HCT116 (cell line): ENCODE measurements at regions not wholly inside any gene's neighbourhood (a gene's known extent, or its start where the extent isn't known, plus 50 kb on each side); places are given as distances from the start of the nearest gene placed in this dataset.

Experiments
- ATAC-seq: fragments of 200-7000 bp; cut with Tn5 transposase; 2 replicates; pipeline ENCODE4 v1.9.1; 2020; ENCODE audit warnings: mild to moderate bottlenecking, moderate library complexity
- BruUV-seq: library from RNA; stranded (reverse); fragments of 400-500 nt; replicated peaks from 2 replicates; lab custom pipeline; 2021; lab: Mats Ljungman, UMichigan
- CTCF ChIA-PET: fragments of 300-600 bp; sonication (Branson Sonifier 250); formaldehyde crosslinking; loops from one replicate; lab custom pipeline; 2021; ENCODE audit warnings: antibody characterized with exemption; lab: Charles Lee
- POLR2A ChIA-PET: fragments of 300-600, 350-600 bp; sonication (Branson Sonifier 250); formaldehyde crosslinking; loops from one replicate; lab custom pipeline; 2021; ENCODE audit warnings: antibody characterized with exemption; lab: Charles Lee
- RAD21 ChIA-PET, 2 experiments: fragments of 300-600 bp; sonication (Branson Sonifier 250); formaldehyde crosslinking; loops; one replicate each; lab custom pipeline; 2023; ENCODE audit warnings: low total read pairs in 2 of 2; ENCODE audit not compliant: uncharacterized antibody in 2 of 2, unreplicated experiment in 2 of 2, low non-redundant PET in 1 of 2; lab: Charles Lee
- DNase-seq: peaks from one replicate; pipeline ENCODE4 v3.0.0-alpha.2; 2010; ENCODE audit warnings: low read depth, low spot score
- H2AFZ ChIP-seq: fragments of 200-600 bp; shearing (Covaris generic), sonication (generic); 2 replicates; pipeline ENCODE4 v1.6.1; 2017; ENCODE audit warnings: low read depth, mixed run types, mixed read lengths, antibody characterized with exemption, low read length; ENCODE audit not compliant: poor library complexity, severe bottlenecking
- H3K27ac ChIP-seq: 2 replicates; pipeline ENCODE4 v1.5.1; 2012; ENCODE audit warnings: low read depth, low read length
- H3K27me3 ChIP-seq: fragments of 200-600 bp; sonication (generic); 2 replicates; pipeline ENCODE4 v1.6.1; 2016; ENCODE audit warnings: mixed run types, low read length, mixed read lengths; ENCODE audit not compliant: insufficient read depth
- H3K36me3 ChIP-seq, 2 experiments: fragments of 200-500 bp in 1 of 2; fragments of 200-600 bp in 1 of 2; sonication (Bioruptor generic) in 1 of 2; sonication (generic) in 1 of 2; 2 replicates each; pipeline versions ENCODE4 v1.5.1 to v1.6.1; 2014 to 2016; ENCODE audit warnings: low read length in 2 of 2, inconsistent platforms in 1 of 2, mixed read lengths in 1 of 2, mixed run types in 1 of 2; ENCODE audit not compliant: insufficient read depth in 2 of 2, control insufficient read depth in 1 of 2
- H3K4me1 ChIP-seq, 2 experiments: fragments of 200-600 bp in 1 of 2; sonication (generic) in 1 of 2; 2 replicates each; pipeline versions ENCODE4 v1.5.1 to v1.6.1; 2012 to 2017; ENCODE audit warnings: low read length in 2 of 2, inconsistent platforms in 1 of 2, mild to moderate bottlenecking in 1 of 2, mixed read lengths in 1 of 2, mixed run types in 1 of 2, moderate library complexity in 1 of 2; ENCODE audit not compliant: insufficient read depth in 2 of 2, control insufficient read depth in 1 of 2
- H3K4me2 ChIP-seq: fragments of 200-600 bp; sonication (generic); 2 replicates; pipeline ENCODE4 v1.6.1; 2017; ENCODE audit warnings: mixed run types, low read length, mixed read lengths
- H3K4me3 ChIP-seq, 2 experiments: fragments of 200-600 bp in 1 of 2; sonication (generic) in 1 of 2; replicated peaks in 1 of 2; 2 replicates each; pipeline ENCODE4 v1.5.1; 2011 to 2016; ENCODE audit warnings: low read length in 2 of 2, control low read depth in 1 of 2, low read depth in 1 of 2, mild to moderate bottlenecking in 1 of 2, mixed read lengths in 1 of 2, mixed run types in 1 of 2
- H3K79me2 ChIP-seq: fragments of 200-600 bp; sonication (generic); 2 replicates; pipeline ENCODE4 v1.6.1; 2017; ENCODE audit warnings: mild to moderate bottlenecking, mixed run types, low read length, moderate library complexity, mixed read lengths; ENCODE audit not compliant: insufficient read depth
- H3K9ac ChIP-seq: fragments of 200-600 bp; sonication (generic); 2 replicates; pipeline ENCODE4 v1.6.1; 2016; ENCODE audit warnings: low read length, mixed read lengths
- H3K9me2 ChIP-seq: fragments of 200-600 bp; sonication (generic), shearing (Covaris generic); 2 replicates; pipeline ENCODE4 v1.6.1; 2017; ENCODE audit warnings: mixed run types, mild to moderate bottlenecking, moderate library complexity; ENCODE audit not compliant: insufficient read depth
- H3K9me3 ChIP-seq, 2 experiments: fragments of 200-500 bp in 1 of 2; fragments of 200-600 bp in 1 of 2; sonication (Bioruptor generic) in 1 of 2; sonication (generic) in 1 of 2; 2 replicates each; pipeline ENCODE4 v1.6.1; 2014 to 2017; ENCODE audit warnings: low read length in 2 of 2, mixed read lengths in 2 of 2, inconsistent platforms in 1 of 2, low read depth in 1 of 2, mild to moderate bottlenecking in 1 of 2, mixed run types in 1 of 2, moderate library complexity in 1 of 2; ENCODE audit not compliant: control insufficient read depth in 1 of 2, insufficient read depth in 1 of 2
- H4K20me1 ChIP-seq: fragments of 200-600 bp; sonication (generic), shearing (Covaris generic); 2 replicates; pipeline ENCODE4 v1.6.1; 2017; ENCODE audit warnings: mixed run types, mild to moderate bottlenecking, moderate library complexity; ENCODE audit not compliant: insufficient read depth
- CBX3 ChIP-seq: IDR thresholded peaks from 2 replicates; pipeline ENCODE4 v1.6.1; 2012; ENCODE audit warnings: low read depth
- CEBPB ChIP-seq: IDR thresholded peaks from 2 replicates; pipeline ENCODE4 v1.6.1; 2012; ENCODE audit warnings: low read depth
- EGR1 ChIP-seq: IDR thresholded peaks from 2 replicates; pipeline ENCODE4 v1.6.1; 2012; ENCODE audit warnings: low read depth
- ELF1 ChIP-seq: IDR thresholded peaks from 2 replicates; pipeline ENCODE4 v1.6.1; 2012; ENCODE audit warnings: low read depth, borderline replicate concordance
- EZH2 ChIP-seq: fragments of 200-600 bp; sonication (generic); IDR thresholded peaks from 2 replicates; pipeline ENCODE4 v1.6.1; 2017; ENCODE audit warnings: antibody characterized with exemption, mixed run types
- EZH2phosphoT487 ChIP-seq: fragments of 200-600 bp; IDR thresholded peaks from 2 replicates; pipeline ENCODE4 v1.6.1; 2018; ENCODE audit warnings: antibody characterized with exemption, borderline replicate concordance
- FOSL1 ChIP-seq: IDR thresholded peaks from 2 replicates; pipeline ENCODE4 v1.6.1; 2012; ENCODE audit warnings: low read depth
- JUND ChIP-seq: IDR thresholded peaks from 2 replicates; pipeline ENCODE4 v1.6.1; 2012
- POLR2A ChIP-seq: IDR thresholded peaks from 2 replicates; pipeline ENCODE4 v1.7.0; 2011; ENCODE audit warnings: borderline replicate concordance; ENCODE audit not compliant: insufficient read depth, insufficient read length; ENCODE audit errors: extremely low read depth
- POLR2AphosphoS5 ChIP-seq: IDR thresholded peaks from 2 replicates; pipeline ENCODE4 v1.6.1; 2011; ENCODE audit warnings: mild to moderate bottlenecking, low read depth, low read length, moderate library complexity
- RAD21 ChIP-seq: IDR thresholded peaks from 2 replicates; pipeline ENCODE4 v1.6.1; 2012; ENCODE audit warnings: low read depth, mild to moderate bottlenecking
- SP1 ChIP-seq: IDR thresholded peaks from 2 replicates; pipeline ENCODE4 v1.6.1; 2012; ENCODE audit warnings: low read depth
- SRF ChIP-seq: IDR thresholded peaks from 2 replicates; pipeline ENCODE4 v1.6.1; 2012; ENCODE audit warnings: low read depth
- TCF7L2 ChIP-seq: IDR thresholded peaks from 2 replicates; pipeline ENCODE4 v1.7.0; 2011; ENCODE audit warnings: borderline replicate concordance, inconsistent platforms; ENCODE audit not compliant: insufficient read depth, insufficient read length; ENCODE audit errors: extremely low read depth
- intact Hi-C: fragments of 100-400 bp; cut with micrococcal nuclease; formaldehyde crosslinking; loops from 2 replicates; pipeline ENCODE4 v1.10.0; 2022
- TF ChIP-seq, protein P1 (sequence below): IDR thresholded peaks from 2 replicates; pipeline ENCODE4 v1.6.1; 2011; ENCODE audit warnings: mild to moderate bottlenecking, low read length, moderate library complexity; ENCODE audit not compliant: insufficient replicate concordance; ENCODE audit errors: extremely low read depth
- TF ChIP-seq, protein P2 (sequence below): IDR thresholded peaks from 2 replicates; pipeline ENCODE4 v1.6.1; 2012

DNA sequence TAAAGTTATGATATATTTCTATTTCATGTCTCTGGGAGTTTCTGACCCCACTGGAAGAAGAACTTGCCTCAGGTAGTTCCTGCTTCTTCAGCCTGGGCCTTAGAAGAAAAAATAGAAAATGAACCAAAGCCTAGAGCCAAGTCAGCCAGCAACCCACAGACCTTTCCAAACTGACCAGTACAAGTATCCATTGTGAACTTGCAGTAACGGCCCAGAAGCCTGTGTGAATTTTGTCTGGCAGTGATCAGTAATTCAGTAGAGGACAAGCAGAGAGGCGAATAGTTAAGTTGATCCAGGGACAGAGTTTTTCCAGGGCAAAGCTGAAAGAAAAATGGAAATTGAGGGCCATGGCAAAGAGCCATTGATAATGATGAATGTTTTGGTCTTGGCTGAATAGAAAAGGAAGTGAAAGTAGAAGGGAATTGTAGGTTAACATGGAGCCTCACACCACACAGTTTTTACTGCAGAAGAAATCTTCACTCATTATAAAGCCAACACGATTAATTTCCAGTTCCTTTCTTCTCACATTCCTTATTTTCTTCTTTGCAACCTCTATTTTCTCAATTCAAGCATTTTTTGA, 311.8 kb downstream of the BTG1 start:
- Histone ChIP-seq H3K9me2 (no peaks in the 10 kb centered on the region), H3K27me3 (no peaks in the 10 kb centered on the region), H4K20me1 (no peaks in the 10 kb centered on the region), H3K79me2 (no peaks in the 10 kb centered on the region), H3K4me2 (no peak overlapping the region), H3K4me1 (no peaks in the 10 kb centered on the region), H3K9me3 (no peaks in the 10 kb centered on the region), H3K4me3 (no peak overlapping the region), H3K36me3 (no peaks in the 10 kb centered on the region), H3K9ac (no peak overlapping the region), H3K27ac (no peak overlapping the region), H2AFZ (no peak overlapping the region)
- TF ChIP-seq EZH2phosphoT487 (no peak), SRF (no peak), FOSL1 (no peak), RAD21 (no peak), SP1 (no peak)
- TF ChIP-seq, protein P1, sequence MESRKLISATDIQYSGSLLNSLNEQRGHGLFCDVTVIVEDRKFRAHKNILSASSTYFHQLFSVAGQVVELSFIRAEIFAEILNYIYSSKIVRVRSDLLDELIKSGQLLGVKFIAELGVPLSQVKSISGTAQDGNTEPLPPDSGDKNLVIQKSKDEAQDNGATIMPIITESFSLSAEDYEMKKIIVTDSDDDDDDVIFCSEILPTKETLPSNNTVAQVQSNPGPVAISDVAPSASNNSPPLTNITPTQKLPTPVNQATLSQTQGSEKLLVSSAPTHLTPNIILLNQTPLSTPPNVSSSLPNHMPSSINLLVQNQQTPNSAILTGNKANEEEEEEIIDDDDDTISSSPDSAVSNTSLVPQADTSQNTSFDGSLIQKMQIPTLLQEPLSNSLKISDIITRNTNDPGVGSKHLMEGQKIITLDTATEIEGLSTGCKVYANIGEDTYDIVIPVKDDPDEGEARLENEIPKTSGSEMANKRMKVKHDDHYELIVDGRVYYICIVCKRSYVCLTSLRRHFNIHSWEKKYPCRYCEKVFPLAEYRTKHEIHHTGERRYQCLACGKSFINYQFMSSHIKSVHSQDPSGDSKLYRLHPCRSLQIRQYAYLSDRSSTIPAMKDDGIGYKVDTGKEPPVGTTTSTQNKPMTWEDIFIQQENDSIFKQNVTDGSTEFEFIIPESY, result no peak
- TF ChIP-seq, protein P2, sequence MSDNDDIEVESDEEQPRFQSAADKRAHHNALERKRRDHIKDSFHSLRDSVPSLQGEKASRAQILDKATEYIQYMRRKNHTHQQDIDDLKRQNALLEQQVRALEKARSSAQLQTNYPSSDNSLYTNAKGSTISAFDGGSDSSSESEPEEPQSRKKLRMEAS, result no peak
- ChIA-PET POLR2A (no interaction called here), CTCF (no interaction called here), RAD21 (no interaction called here)
- BruUV-seq, result no TSS peak
- ATAC-seq, result no peak
- intact Hi-C loops, result no loop called here
- DNase-seq, result no peak

DNA sequence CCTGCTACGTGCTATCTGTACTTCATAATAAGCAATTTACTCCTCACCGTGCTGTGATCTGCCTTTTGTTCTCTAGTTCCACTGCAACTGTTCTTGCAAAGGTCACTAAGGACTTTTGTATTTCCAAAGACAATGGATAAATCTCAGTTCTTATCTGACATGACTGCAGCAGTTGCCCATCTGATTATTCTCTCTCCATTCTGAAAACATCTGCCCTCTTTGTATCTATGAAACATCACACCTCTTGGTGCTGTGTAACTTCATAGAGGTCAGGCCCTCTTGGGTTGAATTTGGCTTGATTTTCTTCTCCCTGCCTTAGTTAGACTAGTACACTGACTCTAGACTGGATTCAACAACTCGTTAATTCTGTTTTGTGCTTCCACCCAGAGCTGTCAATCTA, 319.6 kb downstream of the BTG1 start:
- intact Hi-C loops, result no loop called here
- BruUV-seq, result no TSS peak
- no peak for ATAC-seq
- no peaks in the 10 kb centered on the region for H4K20me1 ChIP-seq
- DNase-seq, result no peak
- H2AFZ ChIP-seq, result no peak overlapping the region
- POLR2A ChIA-PET, result no interaction called here
- no peak overlapping the region for H3K4me2 ChIP-seq
- H3K9ac ChIP-seq, result no peak overlapping the region
- no peaks in the 10 kb centered on the region for H3K9me2 ChIP-seq
- TF ChIP-seq TCF7L2 (no peak), EZH2phosphoT487 (no peak), POLR2A (no peak), JUND (no peak), ELF1 (no peak), SP1 (no peak), CBX3 (no peak), EZH2 (no peak), EGR1 (no peak), POLR2AphosphoS5 (no peak), CEBPB (no peak), FOSL1 (no peak)
- TF ChIP-seq, protein P2, result no peak
- TF ChIP-seq, protein P1, result no peak
- H3K79me2 ChIP-seq, result no peaks in the 10 kb centered on the region
- H3K9me3 ChIP-seq, result no peaks in the 10 kb centered on the region
- no peaks in the 10 kb centered on the region for H3K36me3 ChIP-seq
- CTCF ChIA-PET, result no interaction called here
- no peak overlapping the region for H3K27ac ChIP-seq
- RAD21 ChIA-PET, result no interaction called here
- no peak overlapping the region for H3K4me3 ChIP-seq
- no peaks in the 10 kb centered on the region for H3K4me1 ChIP-seq
- no peaks in the 10 kb centered on the region for H3K27me3 ChIP-seq
